Cardiac muscle cell (in vitro differentiated cells and primary cell): ENCODE measurements at regions not wholly inside any gene's neighbourhood (a gene's known extent, or its start where the extent isn't known, plus 50 kb on each side); places are given as distances from the start of the nearest gene placed in this dataset.
"Not testable (repeated sequence)": the region's sequence is repeated elsewhere in the genome, so short reads cannot be mapped to it uniquely, and the experiment has no call there.

Experiments
- DNase-seq, 2 donors: peaks; one replicate each; pipeline versions ENCODE4 v3.0.0 to v3.0.0-alpha.2; 2010 to 2017; ENCODE audit warnings: low read depth in 1 of 2, low spot score in 1 of 2
- H3K27ac ChIP-seq: fragments of 200-600 bp; sonication (generic); 2 replicates; pipeline ENCODE4 v1.5.1; 2016
- H3K27me3 ChIP-seq: fragments of 200-600 bp; sonication (generic); 2 replicates; pipeline ENCODE4 v1.6.0; 2016; ENCODE audit warnings: control low read depth
- H3K36me3 ChIP-seq: fragments of 200-600 bp; sonication (generic); 2 replicates; pipeline ENCODE4 v1.5.1; 2016; ENCODE audit warnings: control low read depth
- H3K4me1 ChIP-seq: fragments of 200-600 bp; sonication (generic); 2 replicates; pipeline ENCODE4 v1.8.1; 2017; ENCODE audit warnings: low read depth, mild to moderate bottlenecking, mixed run types
- H3K4me3 ChIP-seq: fragments of 200-600 bp; sonication (generic); 2 replicates; pipeline ENCODE4 v1.5.1; 2016; ENCODE audit warnings: mild to moderate bottlenecking
- H3K9me3 ChIP-seq: fragments of 200-600 bp; sonication (generic); 2 replicates; pipeline ENCODE4 v1.5.1; 2017; ENCODE audit warnings: low read depth, mild to moderate bottlenecking, control low read depth
- TF ChIP-seq, protein P1 (sequence below): IDR thresholded peaks from 2 replicates; pipeline ENCODE4 v1.5.1; 2012; ENCODE audit warnings: low read depth, mild to moderate bottlenecking, low read length

DNA sequence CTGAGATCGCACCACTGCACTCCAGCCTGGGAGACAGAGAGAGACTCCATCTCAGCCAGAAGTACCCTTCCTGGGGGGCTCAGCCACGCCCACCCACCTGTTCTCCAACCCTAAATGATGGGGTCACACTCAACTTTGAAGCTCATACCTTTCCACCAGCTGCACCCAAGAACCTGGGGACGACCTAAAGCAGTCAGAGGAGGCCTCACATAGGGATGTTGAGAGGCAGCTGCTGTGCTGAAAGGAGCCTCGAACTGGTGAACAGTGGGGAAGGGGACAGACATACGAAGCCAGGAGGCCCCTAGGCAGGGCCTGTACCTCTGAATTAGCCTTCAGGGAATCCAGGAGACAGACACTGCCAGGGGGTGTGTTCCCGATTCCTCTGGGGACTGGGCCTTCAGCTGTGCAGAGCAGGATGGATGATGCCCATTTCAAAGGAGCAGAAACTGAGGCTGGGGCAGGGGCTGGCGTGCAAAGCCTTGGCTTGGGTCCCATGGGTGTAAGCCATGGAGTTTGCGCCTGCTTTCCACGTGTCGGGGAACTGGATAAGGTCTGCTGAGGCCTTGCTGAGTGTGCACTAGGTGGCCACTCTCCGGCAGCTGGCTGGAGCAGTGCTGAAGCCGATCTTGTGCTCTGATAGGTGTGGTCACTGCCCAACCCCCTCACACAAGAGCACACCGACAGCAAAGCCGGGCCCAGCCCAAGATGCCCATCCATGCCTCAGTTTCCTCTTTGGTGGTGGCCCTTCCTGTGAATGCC lies 130.8 kb downstream of the CPZ start:
- no peak for DNase-seq
- H3K4me3 ChIP-seq: no peak overlapping the region
- no peaks in the 10 kb centered on the region for H3K9me3 ChIP-seq
- no peaks in the 10 kb centered on the region for H3K4me1 ChIP-seq
- H3K27me3 ChIP-seq: peaks cover 3% of the 10 kb centered on the region
- TF ChIP-seq, protein P1, sequence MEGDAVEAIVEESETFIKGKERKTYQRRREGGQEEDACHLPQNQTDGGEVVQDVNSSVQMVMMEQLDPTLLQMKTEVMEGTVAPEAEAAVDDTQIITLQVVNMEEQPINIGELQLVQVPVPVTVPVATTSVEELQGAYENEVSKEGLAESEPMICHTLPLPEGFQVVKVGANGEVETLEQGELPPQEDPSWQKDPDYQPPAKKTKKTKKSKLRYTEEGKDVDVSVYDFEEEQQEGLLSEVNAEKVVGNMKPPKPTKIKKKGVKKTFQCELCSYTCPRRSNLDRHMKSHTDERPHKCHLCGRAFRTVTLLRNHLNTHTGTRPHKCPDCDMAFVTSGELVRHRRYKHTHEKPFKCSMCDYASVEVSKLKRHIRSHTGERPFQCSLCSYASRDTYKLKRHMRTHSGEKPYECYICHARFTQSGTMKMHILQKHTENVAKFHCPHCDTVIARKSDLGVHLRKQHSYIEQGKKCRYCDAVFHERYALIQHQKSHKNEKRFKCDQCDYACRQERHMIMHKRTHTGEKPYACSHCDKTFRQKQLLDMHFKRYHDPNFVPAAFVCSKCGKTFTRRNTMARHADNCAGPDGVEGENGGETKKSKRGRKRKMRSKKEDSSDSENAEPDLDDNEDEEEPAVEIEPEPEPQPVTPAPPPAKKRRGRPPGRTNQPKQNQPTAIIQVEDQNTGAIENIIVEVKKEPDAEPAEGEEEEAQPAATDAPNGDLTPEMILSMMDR: no peak
- no peaks in the 10 kb centered on the region for H3K36me3 ChIP-seq
- no peak overlapping the region for H3K27ac ChIP-seq

DNA sequence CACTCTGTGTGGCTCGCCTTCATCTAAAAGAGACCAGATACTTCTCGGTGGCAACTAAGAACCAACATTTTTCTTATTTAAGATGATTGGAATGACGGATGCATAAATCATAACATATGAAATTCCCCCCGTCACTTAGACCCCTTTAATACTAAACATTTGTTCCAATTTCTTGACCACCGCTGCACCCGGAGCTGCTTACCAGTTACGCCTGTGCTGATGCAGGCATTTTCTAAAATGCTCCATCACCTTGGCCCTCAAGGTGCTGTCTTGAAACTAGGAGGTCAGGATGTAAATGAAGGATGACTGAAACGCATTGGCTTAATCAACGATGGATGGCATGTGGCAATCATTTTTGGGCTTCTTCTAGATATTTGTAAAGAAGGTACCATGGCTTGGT lies 130.0 kb downstream of the CPZ start:
- TF ChIP-seq, protein P1: no peak
- Histone ChIP-seq H3K36me3 (no peaks in the 10 kb centered on the region), H3K4me3 (no peak overlapping the region), H3K27me3 (peaks cover 9% of the 10 kb centered on the region), H3K9me3 (no peaks in the 10 kb centered on the region), H3K27ac (no peak overlapping the region), H3K4me1 (no peaks in the 10 kb centered on the region)
- DNase-seq: no peak

DNA sequence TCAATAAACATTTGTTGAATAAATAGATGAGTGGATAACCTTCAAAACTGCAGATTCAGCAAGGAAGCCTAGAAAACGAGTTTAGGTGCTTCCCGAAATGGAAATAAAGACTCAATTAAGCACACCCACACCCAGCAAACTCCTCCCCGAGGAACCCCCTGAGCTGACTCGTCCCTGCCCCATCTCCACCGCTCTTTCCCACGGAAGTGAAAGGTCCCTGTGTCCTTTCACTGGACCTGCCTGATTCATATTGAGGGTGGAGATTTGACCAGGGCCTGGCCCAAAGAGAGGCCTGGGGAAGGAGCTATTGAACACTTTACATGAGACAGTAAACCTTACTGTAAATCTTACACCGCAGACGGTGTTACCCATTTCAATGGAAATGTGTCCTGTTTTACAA lies 129.1 kb downstream of the CPZ start:
- TF ChIP-seq, protein P1: no peak
- no peak for DNase-seq
- H3K36me3 ChIP-seq: no peaks in the 10 kb centered on the region

DNA sequence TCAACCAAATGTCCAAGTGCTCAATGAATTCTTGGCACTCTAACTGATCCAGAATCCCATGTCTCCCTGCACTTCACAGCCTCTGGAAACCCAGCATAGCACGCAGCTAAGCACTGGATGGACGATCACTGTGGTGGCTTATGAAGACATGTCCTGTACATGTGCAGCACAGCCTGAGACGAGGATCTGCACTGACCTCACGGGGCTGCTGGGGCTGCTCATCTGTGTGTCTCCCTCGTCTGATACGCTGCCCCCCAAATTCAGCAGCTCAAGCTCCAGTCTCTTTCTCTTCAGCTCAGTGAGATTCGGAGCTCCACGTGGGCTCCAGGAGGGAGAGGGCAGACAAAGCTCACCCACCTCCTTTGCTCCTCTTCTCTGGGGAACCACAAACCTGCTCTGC lies 126.9 kb downstream of the CPZ start:
- no peaks in the 10 kb centered on the region for H3K36me3 ChIP-seq
- TF ChIP-seq, protein P1: no peak
- no peak overlapping the region for H3K27ac ChIP-seq
- peaks cover 7% of the 10 kb centered on the region for H3K27me3 ChIP-seq
- no peak overlapping the region for H3K4me3 ChIP-seq
- H3K4me1 ChIP-seq: no peaks in the 10 kb centered on the region
- DNase-seq: no peak
- no peaks in the 10 kb centered on the region for H3K9me3 ChIP-seq

More for the DNA sequence above, 129.1 kb downstream of the CPZ start:
- Histone ChIP-seq H3K9me3 (no peaks in the 10 kb centered on the region), H3K4me1 (no peaks in the 10 kb centered on the region), H3K27me3 (peaks cover 9% of the 10 kb centered on the region), H3K4me3 (no peak overlapping the region), H3K27ac (no peak overlapping the region)

DNA sequence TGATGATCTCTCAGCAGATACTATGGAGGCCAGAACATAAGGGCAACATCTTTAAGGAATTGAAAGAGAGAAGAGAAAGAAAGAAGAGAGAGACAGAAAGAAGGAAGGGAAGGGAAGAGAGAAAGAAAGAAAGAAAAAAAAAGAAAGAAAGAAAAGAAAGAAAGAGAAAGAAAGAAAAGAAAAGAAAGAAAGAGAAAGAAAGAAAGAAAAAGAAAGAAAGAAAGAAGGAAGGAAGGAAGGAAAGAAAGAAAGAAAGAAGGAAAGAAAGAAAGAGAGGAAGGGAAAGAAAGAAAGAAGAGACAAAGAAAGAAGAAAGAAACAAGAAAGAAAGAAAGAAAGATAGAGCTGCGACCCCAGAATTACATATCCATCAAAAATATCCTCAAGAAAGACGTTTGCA lies 124.9 kb downstream of the CPZ start:
- DNase-seq, H3K4me1 ChIP-seq, H3K9me3 ChIP-seq: not testable (repeated sequence)

DNA sequence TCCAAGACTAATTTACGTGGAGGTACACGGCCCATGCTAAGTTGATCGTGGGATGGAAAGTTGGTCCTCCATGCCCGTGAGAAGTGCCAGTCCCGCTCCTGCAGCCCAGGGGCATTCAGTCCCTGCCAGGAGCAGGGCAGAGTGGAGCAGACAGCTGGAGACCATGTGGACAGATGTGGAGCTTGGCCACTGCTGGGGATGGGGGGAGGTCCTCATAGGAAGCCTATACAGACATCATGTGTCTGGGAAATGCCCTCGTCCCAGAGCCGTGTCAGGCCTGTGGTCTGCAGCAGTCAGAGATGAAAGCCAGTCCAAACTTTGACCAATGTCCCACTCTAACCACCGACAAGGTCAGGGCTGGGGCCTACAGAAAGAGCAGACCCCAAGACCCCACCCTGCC lies 118.4 kb downstream of the CPZ start:
- DNase-seq: no peak
- no peak overlapping the region for H3K27ac ChIP-seq
- H3K9me3 ChIP-seq: no peaks in the 10 kb centered on the region
- H3K36me3 ChIP-seq: no peaks in the 10 kb centered on the region
- no peak overlapping the region for H3K4me3 ChIP-seq
- H3K27me3 ChIP-seq: no peaks in the 10 kb centered on the region
- no peaks in the 10 kb centered on the region for H3K4me1 ChIP-seq
- TF ChIP-seq, protein P1: no peak

More for the DNA sequence above, 124.9 kb downstream of the CPZ start:
- H3K36me3 ChIP-seq, H3K27ac ChIP-seq, H3K4me3 ChIP-seq, H3K27me3 ChIP-seq: not testable (repeated sequence)
